Inflammatory macrophage treated with lipopolysaccharide for 4 hours (primary cell): ENCODE measurements at regions not wholly inside any gene's neighbourhood (a gene's known extent, or its start where the extent isn't known, plus 50 kb on each side); places are given as distances from the start of the nearest gene placed in this dataset.

ENCODE experiments used
- DNase-seq: peaks from one replicate; pipeline ENCODE4 v3.0.0-alpha.2; 2020

DNA sequence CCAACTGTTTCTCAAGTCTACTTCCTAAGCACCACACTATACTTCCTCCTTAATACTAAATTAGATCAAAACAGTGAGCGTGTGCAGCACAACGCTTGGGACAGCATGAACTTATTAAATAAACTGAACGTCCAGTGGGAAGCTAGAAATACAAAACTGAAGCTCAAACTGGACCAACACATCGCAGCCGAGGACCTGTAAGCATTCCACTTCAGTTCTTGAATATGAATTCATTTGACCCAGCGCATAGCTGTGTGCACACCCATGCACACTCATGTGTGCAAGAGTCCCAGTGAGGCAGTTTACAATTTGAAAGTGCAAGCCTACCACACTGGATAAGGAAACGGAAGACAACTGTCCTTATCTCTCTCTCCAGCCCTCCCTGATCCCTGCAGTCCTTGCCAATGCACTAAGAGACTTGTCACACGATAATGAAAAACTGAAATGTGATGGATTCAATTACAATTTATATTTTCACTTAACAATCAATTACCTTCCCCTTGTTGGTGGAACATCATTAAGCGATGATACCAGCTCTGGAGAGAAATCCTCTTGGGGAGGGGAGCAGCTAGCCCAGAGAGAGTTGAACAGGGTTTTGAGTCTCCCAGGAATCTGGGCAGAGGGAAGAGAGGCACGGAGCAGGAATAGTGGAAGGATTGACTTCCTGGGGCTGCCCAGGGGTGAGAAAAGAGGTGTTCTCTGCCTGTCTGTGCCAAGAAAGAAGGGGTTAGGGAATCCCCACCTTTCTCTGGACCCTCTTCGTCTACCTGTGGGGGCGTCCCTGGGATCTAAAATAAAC lies 186.5 kb upstream of the KLHL29 start:
- no peak for DNase-seq

DNA sequence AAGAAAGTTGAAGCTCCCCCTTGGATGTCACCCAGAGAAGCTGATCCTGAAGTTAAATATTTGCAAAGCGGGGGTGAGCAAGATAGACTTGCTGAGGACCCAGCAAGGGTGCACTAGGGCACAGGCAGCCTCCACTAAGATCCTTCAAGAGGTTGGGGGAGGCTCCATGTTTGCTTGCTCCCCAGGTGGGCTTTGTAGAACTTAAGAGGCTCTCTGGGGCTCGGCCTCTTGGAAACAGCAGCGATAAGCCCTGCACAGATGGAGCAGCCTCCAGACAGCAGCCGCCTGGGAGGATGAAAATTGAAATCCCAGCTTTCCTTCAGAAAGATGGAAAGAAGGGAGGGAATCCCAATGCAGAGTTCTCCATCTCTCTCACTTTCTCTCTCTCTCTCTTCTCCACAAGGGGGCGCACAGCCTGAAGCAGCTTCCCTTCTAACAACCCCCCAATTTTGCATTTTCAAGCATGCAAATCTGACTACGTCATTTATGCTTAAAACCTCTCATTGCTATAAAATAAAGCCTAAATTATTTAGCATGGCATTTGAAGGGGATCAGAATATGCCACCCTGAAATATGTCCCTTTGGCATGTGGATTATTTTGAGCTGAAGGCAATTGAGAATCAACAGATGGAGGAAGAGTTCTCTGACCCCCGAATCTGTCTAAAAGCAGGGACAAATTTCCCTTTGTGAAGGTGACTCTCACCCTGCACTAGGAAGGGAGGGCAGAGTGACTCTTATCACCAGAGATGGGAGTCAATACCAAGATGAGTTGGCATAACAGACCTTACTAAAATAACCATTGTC lies 185.7 kb upstream of the KLHL29 start:
- no peak for DNase-seq

DNA sequence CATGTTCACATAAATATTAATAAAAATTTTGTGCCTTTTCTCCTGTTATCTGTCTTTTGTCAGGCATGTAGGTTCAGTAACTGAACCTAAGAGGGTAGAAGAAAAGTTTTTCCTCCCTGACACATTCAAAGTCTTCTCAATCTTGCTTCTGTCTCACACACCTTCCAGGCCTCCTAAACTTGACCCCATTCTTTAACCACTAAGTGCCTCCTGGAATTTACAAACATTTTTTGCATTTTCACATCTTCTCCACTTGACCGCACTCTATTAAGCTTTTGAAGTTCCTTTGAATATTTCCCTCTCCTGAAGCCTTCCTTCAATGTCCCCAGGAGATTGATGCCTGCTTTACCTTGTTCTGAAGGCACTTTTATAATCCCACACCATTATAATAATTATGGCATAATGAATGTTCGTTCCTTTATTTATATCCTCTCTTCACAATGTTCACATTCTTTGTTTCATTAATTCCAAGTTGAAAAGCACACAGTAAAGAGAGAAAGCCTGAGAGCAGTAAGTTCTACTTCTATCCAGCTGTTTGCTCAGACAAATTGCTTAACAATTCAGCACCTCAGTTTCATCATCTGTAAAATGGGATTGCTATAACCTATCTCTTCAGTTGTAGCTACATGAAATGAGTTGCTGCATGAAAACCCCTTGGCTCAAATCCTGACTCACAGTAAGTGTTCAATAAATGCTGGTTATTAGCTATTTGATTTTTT lies 184.8 kb upstream of the KLHL29 start:
- DNase-seq: no peak

- no peak for DNase-seq
These were observed 184.2 kb upstream of the KLHL29 start for GRCh38 chr2:23200787-23201114.

GRCh38 chr2:23203383-23203782 lies 181.6 kb upstream of the KLHL29 start:
- DNase-seq: no peak

DNA sequence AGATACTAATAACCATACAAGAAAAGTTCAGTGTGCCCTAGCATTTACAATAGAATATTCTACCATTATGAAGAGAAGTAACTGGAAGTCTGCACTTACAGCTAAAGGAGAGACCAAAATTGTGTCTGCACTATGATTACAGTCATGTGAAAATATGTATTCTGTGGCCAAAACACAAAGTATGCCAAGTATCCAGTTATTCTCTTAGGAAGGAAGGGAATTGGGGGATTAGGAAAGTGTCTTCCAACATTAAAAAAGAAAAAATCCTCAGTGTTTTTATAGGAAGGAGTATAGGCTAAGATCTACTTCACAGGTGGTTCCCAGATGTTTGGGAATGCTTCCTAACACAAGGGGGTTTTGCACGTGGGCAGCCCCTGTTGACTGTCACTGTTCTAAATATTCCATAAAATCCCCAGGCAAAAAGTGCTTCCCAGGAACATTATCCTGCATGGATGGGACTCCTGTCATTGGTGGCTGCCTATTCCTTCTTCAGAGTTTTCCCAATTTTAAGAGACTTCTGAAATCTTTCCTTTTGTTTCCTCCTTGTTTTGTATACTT lies 180.2 kb upstream of the KLHL29 start:
- no peak for DNase-seq

DNA sequence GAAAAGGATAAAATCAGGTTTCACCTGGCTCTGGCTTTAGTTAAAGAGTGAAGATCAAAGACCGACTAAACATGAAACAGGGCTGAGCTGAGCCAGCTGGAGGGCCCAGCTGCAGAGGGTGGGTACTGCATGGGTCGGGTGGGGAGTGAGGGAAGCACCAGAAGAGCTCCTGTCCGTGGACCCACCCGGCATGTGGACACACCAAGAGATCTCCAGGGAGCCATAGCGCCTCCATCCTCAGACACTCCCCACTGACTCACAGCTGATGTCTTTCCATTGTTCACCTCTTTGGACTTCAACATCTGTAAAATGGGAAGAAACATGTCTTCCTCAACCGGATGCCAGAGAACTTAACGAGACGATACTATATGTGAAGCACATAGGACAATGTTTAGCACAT lies 178.3 kb upstream of the KLHL29 start:
- DNase-seq: no peak

DNA sequence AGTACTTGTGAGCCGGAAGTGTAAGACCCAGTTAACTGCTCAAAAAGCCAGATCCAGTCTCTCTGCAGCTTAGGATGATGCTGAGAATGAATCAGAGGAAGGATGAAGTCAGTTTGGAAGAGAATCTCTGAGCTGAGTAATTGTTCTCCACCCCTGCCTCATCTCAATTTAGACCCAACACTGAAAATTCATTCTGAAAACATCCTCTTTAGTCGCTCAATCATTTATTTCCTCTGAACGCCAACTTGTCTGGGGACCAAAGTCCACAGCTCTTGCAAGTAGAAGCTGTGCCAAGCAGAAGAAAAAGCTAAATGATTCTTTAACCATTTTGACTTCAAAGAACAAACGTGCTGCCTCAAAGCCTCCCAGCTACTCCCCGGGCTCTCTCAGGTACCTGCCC lies 177.1 kb upstream of the KLHL29 start:
- DNase-seq: no peak

- DNase-seq: no peak
These were observed 176.6 kb upstream of the KLHL29 start for GRCh38 chr2:23208339-23208738.

DNA sequence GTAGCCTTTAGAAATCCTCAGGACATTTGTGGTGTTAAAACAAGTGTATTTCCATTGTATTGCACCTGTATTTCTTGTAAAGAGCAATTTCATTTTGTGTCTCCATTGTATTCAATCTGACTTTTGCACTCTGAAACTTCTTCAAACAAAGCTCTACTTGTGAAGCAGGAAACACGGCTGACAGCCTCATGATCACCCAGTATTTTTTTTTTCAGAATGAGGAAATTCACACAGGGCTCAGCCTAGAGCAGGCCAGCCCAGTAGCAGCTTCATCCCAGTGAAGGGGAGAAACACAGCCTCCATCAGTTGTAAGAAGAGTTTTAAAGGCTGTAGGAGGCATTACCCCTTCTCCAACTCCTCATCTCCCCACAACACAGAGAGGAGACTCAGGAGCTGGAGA lies 175.9 kb upstream of the KLHL29 start:
- no peak for DNase-seq

- DNase-seq: no peak
These were observed 172.9 kb upstream of the KLHL29 start for GRCh38 chr2:23211987-23212583.

- DNase-seq: no peak
These were observed 171.8 kb upstream of the KLHL29 start for GRCh38 chr2:23213196-23213595.

GRCh38 chr2:23215016-23215415 lies 170.0 kb upstream of the KLHL29 start:
- DNase-seq: no peak

DNA sequence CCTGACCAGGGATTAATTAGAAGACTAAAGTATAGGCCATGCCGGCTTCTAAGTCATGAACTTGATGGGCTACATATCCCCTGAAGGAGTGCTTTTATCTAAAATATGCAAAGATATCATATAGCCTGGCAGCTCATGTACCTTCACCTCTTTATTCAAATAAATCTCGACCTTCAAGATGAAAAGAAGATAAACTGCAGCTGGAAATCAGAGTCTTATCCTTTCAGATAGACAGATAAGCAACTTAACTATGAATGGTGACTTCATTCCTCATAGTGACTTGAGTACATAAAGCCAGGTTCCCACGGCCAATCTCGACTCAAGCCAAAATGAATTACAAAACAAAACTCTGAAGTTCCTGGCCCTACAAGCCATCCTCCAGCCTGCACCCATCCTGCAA lies 165.3 kb upstream of the KLHL29 start:
- DNase-seq: no peak

GRCh38 chr2:23220513-23221094 lies 164.4 kb upstream of the KLHL29 start:
- no peak for DNase-seq

DNA sequence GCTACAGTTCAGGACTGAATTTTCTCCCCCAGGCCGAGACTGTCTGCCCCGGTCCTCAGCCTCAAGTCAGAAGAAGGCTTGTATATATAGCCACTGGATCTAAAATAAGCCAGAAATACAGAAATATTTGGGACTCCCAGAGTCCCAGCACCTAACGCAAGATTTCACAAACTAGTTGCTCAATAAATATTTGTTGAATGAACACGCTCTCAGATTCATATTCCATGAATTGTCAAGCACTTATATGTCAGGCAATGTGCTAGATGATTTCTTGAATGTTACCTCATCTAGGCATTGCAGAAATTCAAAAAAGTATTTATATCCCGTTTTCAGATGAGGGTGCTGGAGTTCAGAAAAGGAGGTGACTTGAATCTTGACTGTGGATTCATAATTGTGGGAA lies 163.7 kb upstream of the KLHL29 start:
- no peak for DNase-seq

GRCh38 chr2:23221901-23222300 lies 163.1 kb upstream of the KLHL29 start:
- DNase-seq: no peak

- no peak for DNase-seq
These were observed 154.1 kb upstream of the KLHL29 start for GRCh38 chr2:23230885-23231284.

DNA sequence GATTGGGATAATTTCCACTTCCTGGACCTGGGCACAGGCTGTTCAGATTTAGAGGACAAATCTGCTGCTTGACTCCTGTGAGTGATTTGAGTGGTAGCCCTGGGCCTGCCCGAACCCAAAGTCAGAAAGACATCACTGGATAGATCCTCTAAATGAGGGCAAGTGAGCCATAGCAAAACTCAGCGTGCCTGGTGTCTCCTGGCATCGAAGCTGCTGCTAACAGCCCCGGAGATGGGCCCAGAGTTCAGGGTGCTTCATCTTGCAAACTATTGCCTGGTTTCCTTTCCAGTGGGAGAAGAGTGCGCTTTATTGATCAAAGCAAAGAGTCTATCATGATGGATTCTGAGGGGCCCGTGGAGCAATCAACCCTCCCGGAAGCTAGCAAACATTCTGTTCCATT lies 153.1 kb upstream of the KLHL29 start:
- DNase-seq: no peak

GRCh38 chr2:23235292-23235691 lies 149.7 kb upstream of the KLHL29 start:
- no peak for DNase-seq

DNA sequence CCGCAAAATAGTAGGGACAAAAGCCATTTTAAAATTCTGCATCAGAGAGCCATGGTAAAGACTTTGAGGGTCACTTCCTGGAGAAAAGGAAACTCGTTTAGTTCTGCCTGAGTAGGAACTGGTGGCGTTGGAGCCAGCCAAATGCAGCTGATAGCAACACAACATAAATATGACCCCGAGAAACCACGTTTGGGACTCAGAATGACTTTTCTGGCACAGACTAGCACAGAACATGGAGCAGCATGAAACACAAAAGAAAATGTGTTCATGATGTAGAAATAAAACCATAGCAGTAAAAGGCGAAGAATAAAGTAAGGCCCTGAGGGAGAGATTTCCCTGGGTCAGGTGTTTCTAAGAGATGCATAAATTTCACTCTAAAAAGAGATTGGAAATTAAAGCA lies 149.2 kb upstream of the KLHL29 start:
- DNase-seq: no peak

DNA sequence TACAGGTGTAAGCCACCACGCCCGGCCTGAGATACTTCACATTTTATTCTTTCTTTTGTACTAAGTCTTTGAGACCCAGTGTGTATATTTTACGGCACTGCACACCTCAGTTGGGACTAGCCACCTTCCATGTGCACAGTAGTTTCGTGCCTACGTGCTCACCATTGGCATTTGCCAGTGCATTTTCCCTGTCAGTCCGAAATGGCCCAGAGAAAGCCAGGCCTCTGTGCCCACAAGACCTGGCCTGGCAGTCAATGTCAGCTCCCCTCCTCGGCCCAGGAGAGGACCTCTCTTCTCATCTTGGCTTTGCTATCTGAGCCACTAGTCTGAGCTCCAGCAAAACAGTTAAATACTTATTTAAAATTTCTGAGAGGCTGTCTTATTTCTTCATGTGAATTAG lies 147.8 kb upstream of the KLHL29 start:
- no peak for DNase-seq
